ENCODE measurements at regions not wholly inside any gene's neighbourhood (a gene's known extent, or its start where the extent isn't known, plus 50 kb on each side); places are given as distances from the start of the nearest gene placed in this dataset.

DNA sequence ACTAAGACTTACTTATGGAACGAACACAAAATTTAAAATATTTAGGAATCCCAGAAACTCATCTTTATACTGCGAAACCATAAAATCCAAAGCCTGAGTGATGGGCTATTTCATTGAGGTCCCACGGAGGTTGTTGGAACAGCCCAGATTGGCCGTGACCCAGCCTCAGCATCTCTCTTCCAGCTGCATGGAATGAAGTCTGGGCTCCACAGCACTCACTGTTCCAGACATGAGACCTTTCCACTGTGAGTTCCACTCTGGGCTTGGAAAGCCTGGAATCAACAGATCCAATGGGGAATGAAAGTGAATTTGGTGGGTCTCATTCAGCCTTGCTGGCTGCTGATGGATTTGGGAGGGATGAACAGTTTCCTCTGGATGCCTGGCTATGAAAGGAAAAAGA is 184.9 kb downstream of the EMX2 start:
- CTCF ChIA-PET (ENCODE audit: partially characterized antibody) = interaction anchor here (0.8 to 2.2 kb wide), 6 partner anchors 9 to 516 kb away, joined by 3 to 11 read pairs (median 4); no protein-coding TSS in a partner anchor
- H3K4ac ChIP-seq (replicated peaks; ENCODE audit: insufficient read length, low read depth, low read length) = no peak overlapping the region
- peaks cover 0 to 1% (median 0%) of the 10 kb centered on the region in 4 experiments; a peak in 1 of 7 replicates for H3K27me3 ChIP-seq (replicated peaks in 1 of 4; ENCODE audit: control insufficient read depth in 3 of 4, extremely low read depth in 1 of 4, insufficient read depth in 3 of 4, low read length in 3 of 4)
- DNase-seq (ENCODE audit: low read depth in 1 of 2, low spot score in 2 of 2) (no peak), FAIRE-seq (no peak)
- no peak overlapping the region for H3K56ac ChIP-seq (replicated peaks; ENCODE audit: insufficient read length, low read depth, low read length)
- no peak overlapping the region for H2BK5ac ChIP-seq (ENCODE audit: low read depth, low read length)
- no peak overlapping the region for H3K23ac ChIP-seq (ENCODE audit: insufficient read length)
- H4K20me1 ChIP-seq (replicated peaks in 1 of 2; ENCODE audit: control insufficient read depth in 1 of 2, insufficient read depth in 2 of 2, low read length in 2 of 2) = no peaks in the 10 kb centered on the region
- H3K23me2 ChIP-seq (ENCODE audit: low read depth, low read length) = no peaks in the 10 kb centered on the region
- no peaks in the 10 kb centered on the region for H3K79me2 ChIP-seq (ENCODE audit: control insufficient read depth in 1 of 2, insufficient read depth in 2 of 2, low read length in 2 of 2)
- POLR2A ChIA-PET (ENCODE audit: partially characterized antibody) = no interaction called here
- H2BK12ac ChIP-seq (ENCODE audit: low read depth, low read length) = no peak overlapping the region
- no peak overlapping the region for H3K4me3 ChIP-seq (ENCODE audit: extremely low read depth in 1 of 4, insufficient read depth in 2 of 4, low read depth in 3 of 4, low read length in 4 of 4)
- no peak overlapping the region for H3K4me2 ChIP-seq (ENCODE audit: insufficient read depth in 1 of 2, low read depth in 2 of 2, low read length in 2 of 2)
- H4K91ac ChIP-seq (replicated peaks; ENCODE audit: insufficient read length, low read length) = no peak overlapping the region
- no peak overlapping the region for H3K14ac ChIP-seq (ENCODE audit: insufficient read length)
- H2BK15ac ChIP-seq (ENCODE audit: low read length) = no peak overlapping the region
- no peak overlapping the region for H4K8ac ChIP-seq (ENCODE audit: extremely low read depth, insufficient read depth, low read length)
- WGBS, 2 experiments (ENCODE audit: extremely low coverage in 1 of 2, insufficient coverage in 1 of 2, insufficient read length in 1 of 2, insufficient replicate concordance in 2 of 2, low coverage in 1 of 2, low lambda C conversion rate in 2 of 2, missing lambda C conversion rate in 1 of 2) = 79% methylated on average over 4 of the region's 4 CpGs; no CpG with 5 or more reads in 1 of the 2 experiments
- no peak overlapping the region for H3K27ac ChIP-seq (ENCODE audit: low read depth, low read length)
- H3K9ac ChIP-seq (replicated peaks in 1 of 4; ENCODE audit: extremely low read depth in 1 of 4, low read depth in 3 of 4, low read length in 3 of 4) = no peak overlapping the region
- no peak overlapping the region for H2AFZ ChIP-seq (ENCODE audit: low read length)
- H3K36me3 ChIP-seq (ENCODE audit: control insufficient read depth in 2 of 4, insufficient read depth in 4 of 4, low read length in 3 of 4) = no peaks in the 10 kb centered on the region
- H4K5ac ChIP-seq (ENCODE audit: insufficient read length, low read depth, low read length) = no peak overlapping the region
- no peak overlapping the region for H2BK120ac ChIP-seq (replicated peaks; ENCODE audit: low read depth, low read length)
- no peak overlapping the region for H2BK20ac ChIP-seq (ENCODE audit: low read length)
- H3K18ac ChIP-seq (ENCODE audit: extremely low read depth, low read length) = no peak overlapping the region
- no peaks in the 10 kb centered on the region for H3K79me1 ChIP-seq (ENCODE audit: low read depth, low read length)
- no peak overlapping the region for H2AK5ac ChIP-seq (ENCODE audit: low read depth, low read length)
- H3K9me3 ChIP-seq (ENCODE audit: insufficient read depth in 2 of 2, low read depth in 1 of 2, low read length in 1 of 2) = no peaks in the 10 kb centered on the region
- H3K4me1 ChIP-seq (replicated peaks in 1 of 4; ENCODE audit: control insufficient read depth in 3 of 4, insufficient read depth in 4 of 4, low read length in 3 of 4) = peaks cover 0 to 9% (median 3%) of the 10 kb centered on the region in 4 experiments; a peak in 2 of 7 replicates
- TF ChIP-seq KDM5A (IDR thresholded peaks at IDR 0.05; ENCODE audit: low read length) (no peak), JUN (IDR thresholded peaks at IDR 0.05; ENCODE audit: low read depth, low read length) (no peak), YY1 (IDR thresholded peaks at IDR 0.05; ENCODE audit: low read depth, low read length) (no peak), ZNF274 (IDR thresholded peaks at IDR 0.05; ENCODE audit: borderline replicate concordance, extremely low read depth, low read length) (no peak), POU5F1 (IDR thresholded peaks at IDR 0.05; ENCODE audit: low read depth, low read length) (no peak), SIRT6 (IDR thresholded peaks at IDR 0.05; ENCODE audit: low read length) (no peak), SRF (IDR thresholded peaks at IDR 0.05; ENCODE audit: low read depth, low read length) (no peak), HDAC6 (IDR thresholded peaks at IDR 0.05; ENCODE audit: low read depth, low read length) (no peak), SUZ12 (IDR thresholded peaks at IDR 0.05; ENCODE audit: low read length) (no peak)
- TF ChIP-seq, protein P1, sequence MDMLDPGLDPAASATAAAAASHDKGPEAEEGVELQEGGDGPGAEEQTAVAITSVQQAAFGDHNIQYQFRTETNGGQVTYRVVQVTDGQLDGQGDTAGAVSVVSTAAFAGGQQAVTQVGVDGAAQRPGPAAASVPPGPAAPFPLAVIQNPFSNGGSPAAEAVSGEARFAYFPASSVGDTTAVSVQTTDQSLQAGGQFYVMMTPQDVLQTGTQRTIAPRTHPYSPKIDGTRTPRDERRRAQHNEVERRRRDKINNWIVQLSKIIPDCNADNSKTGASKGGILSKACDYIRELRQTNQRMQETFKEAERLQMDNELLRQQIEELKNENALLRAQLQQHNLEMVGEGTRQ (IDR thresholded peaks at IDR 0.05; ENCODE audit: low read length) = no peak
- TF ChIP-seq, protein P2, sequence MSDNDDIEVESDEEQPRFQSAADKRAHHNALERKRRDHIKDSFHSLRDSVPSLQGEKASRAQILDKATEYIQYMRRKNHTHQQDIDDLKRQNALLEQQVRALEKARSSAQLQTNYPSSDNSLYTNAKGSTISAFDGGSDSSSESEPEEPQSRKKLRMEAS (IDR thresholded peaks at IDR 0.05) = no peak
- TF ChIP-seq, protein P3, sequence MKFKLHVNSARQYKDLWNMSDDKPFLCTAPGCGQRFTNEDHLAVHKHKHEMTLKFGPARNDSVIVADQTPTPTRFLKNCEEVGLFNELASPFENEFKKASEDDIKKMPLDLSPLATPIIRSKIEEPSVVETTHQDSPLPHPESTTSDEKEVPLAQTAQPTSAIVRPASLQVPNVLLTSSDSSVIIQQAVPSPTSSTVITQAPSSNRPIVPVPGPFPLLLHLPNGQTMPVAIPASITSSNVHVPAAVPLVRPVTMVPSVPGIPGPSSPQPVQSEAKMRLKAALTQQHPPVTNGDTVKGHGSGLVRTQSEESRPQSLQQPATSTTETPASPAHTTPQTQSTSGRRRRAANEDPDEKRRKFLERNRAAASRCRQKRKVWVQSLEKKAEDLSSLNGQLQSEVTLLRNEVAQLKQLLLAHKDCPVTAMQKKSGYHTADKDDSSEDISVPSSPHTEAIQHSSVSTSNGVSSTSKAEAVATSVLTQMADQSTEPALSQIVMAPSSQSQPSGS (IDR thresholded peaks at IDR 0.05; ENCODE audit: low read length) = no peak

Data from H1 (cell line).